H1 (cell line): ENCODE measurements at regions not wholly inside any gene's neighbourhood (a gene's known extent, or its start where the extent isn't known, plus 50 kb on each side); places are given as distances from the start of the nearest gene placed in this dataset.

ENCODE experiments used
- BCL11A ChIP-seq, 2 experiments: IDR thresholded peaks; one replicate each; pipeline ENCODE4 v1.6.1; 2011; ENCODE audit warnings: low read depth in 2 of 2, low read length in 2 of 2, mild to moderate bottlenecking in 2 of 2
- CBX8 ChIP-seq: fragments of 300-800, 300-1000 bp; sonication (generic); IDR thresholded peaks from 2 replicates; pipeline ENCODE4 v1.7.1; 2016; ENCODE audit warnings: low read depth, low read length, borderline replicate concordance
- CREB1 ChIP-seq: IDR thresholded peaks from 2 replicates; pipeline ENCODE4 v1.6.1; 2012; ENCODE audit warnings: inconsistent platforms
- EP300 ChIP-seq, 2 experiments: IDR thresholded peaks; 1 replicate in 1 of 2; 2 replicates in 1 of 2; pipeline ENCODE4 v1.6.1; 2011 to 2012; ENCODE audit warnings: low read depth in 2 of 2, low read length in 2 of 2, mild to moderate bottlenecking in 2 of 2, borderline replicate concordance in 1 of 2, inconsistent platforms in 1 of 2, moderate library complexity in 1 of 2
- FOSL1 ChIP-seq: IDR thresholded peaks from 2 replicates; pipeline ENCODE4 v1.6.1; 2011; ENCODE audit warnings: mild to moderate bottlenecking, low read depth, low read length, moderate library complexity; ENCODE audit not compliant: insufficient read depth
- HDAC6 ChIP-seq: IDR thresholded peaks from one replicate; pipeline ENCODE4 v1.7.1; 2012; ENCODE audit warnings: low read depth, mild to moderate bottlenecking, inconsistent platforms, low read length, moderate library complexity
- JUN ChIP-seq: IDR thresholded peaks from 2 replicates; pipeline ENCODE4 v1.6.1; 2011; ENCODE audit warnings: low read depth, mild to moderate bottlenecking, improper control_type of control experiment, low read length
- RAD21 ChIP-seq, 2 experiments: IDR thresholded peaks in 1 of 2; conservative IDR thresholded peaks in 1 of 2; 2 replicates each; pipeline ENCODE4 v1.6.1; 2011; ENCODE audit warnings: low read depth in 2 of 2, low read length in 2 of 2, improper control_type of control experiment in 1 of 2, inconsistent platforms in 1 of 2, mild to moderate bottlenecking in 1 of 2, moderate library complexity in 1 of 2
- SUZ12 ChIP-seq: fragments of 200-600 bp; sonication (generic); IDR thresholded peaks from 2 replicates; pipeline ENCODE4 v1.6.1; 2012; ENCODE audit warnings: mild to moderate bottlenecking, inconsistent platforms, low read length, moderate library complexity, mixed read lengths
- ZNF274 ChIP-seq: IDR thresholded peaks from 2 replicates; pipeline ENCODE4 v1.7.0; 2012; ENCODE audit warnings: low read length, borderline replicate concordance; ENCODE audit errors: extremely low read depth
- TF ChIP-seq, protein P1 (sequence below): fragments of 300-600 bp; sonication (generic); IDR thresholded peaks from 2 replicates; pipeline ENCODE4 v1.7.1; 2012; ENCODE audit warnings: low read length, moderate library complexity, mild to moderate bottlenecking, inconsistent platforms; ENCODE audit not compliant: insufficient replicate concordance
- TF ChIP-seq, protein P2 (sequence below): IDR thresholded peaks from 2 replicates; pipeline ENCODE4 v1.6.1; 2011; ENCODE audit warnings: low read depth, mild to moderate bottlenecking, low read length; ENCODE audit not compliant: insufficient read depth

GRCh38 chr6:85372915-85373270 lies 77.0 kb upstream of the NT5E start (continued):
- TF ChIP-seq, protein P1, sequence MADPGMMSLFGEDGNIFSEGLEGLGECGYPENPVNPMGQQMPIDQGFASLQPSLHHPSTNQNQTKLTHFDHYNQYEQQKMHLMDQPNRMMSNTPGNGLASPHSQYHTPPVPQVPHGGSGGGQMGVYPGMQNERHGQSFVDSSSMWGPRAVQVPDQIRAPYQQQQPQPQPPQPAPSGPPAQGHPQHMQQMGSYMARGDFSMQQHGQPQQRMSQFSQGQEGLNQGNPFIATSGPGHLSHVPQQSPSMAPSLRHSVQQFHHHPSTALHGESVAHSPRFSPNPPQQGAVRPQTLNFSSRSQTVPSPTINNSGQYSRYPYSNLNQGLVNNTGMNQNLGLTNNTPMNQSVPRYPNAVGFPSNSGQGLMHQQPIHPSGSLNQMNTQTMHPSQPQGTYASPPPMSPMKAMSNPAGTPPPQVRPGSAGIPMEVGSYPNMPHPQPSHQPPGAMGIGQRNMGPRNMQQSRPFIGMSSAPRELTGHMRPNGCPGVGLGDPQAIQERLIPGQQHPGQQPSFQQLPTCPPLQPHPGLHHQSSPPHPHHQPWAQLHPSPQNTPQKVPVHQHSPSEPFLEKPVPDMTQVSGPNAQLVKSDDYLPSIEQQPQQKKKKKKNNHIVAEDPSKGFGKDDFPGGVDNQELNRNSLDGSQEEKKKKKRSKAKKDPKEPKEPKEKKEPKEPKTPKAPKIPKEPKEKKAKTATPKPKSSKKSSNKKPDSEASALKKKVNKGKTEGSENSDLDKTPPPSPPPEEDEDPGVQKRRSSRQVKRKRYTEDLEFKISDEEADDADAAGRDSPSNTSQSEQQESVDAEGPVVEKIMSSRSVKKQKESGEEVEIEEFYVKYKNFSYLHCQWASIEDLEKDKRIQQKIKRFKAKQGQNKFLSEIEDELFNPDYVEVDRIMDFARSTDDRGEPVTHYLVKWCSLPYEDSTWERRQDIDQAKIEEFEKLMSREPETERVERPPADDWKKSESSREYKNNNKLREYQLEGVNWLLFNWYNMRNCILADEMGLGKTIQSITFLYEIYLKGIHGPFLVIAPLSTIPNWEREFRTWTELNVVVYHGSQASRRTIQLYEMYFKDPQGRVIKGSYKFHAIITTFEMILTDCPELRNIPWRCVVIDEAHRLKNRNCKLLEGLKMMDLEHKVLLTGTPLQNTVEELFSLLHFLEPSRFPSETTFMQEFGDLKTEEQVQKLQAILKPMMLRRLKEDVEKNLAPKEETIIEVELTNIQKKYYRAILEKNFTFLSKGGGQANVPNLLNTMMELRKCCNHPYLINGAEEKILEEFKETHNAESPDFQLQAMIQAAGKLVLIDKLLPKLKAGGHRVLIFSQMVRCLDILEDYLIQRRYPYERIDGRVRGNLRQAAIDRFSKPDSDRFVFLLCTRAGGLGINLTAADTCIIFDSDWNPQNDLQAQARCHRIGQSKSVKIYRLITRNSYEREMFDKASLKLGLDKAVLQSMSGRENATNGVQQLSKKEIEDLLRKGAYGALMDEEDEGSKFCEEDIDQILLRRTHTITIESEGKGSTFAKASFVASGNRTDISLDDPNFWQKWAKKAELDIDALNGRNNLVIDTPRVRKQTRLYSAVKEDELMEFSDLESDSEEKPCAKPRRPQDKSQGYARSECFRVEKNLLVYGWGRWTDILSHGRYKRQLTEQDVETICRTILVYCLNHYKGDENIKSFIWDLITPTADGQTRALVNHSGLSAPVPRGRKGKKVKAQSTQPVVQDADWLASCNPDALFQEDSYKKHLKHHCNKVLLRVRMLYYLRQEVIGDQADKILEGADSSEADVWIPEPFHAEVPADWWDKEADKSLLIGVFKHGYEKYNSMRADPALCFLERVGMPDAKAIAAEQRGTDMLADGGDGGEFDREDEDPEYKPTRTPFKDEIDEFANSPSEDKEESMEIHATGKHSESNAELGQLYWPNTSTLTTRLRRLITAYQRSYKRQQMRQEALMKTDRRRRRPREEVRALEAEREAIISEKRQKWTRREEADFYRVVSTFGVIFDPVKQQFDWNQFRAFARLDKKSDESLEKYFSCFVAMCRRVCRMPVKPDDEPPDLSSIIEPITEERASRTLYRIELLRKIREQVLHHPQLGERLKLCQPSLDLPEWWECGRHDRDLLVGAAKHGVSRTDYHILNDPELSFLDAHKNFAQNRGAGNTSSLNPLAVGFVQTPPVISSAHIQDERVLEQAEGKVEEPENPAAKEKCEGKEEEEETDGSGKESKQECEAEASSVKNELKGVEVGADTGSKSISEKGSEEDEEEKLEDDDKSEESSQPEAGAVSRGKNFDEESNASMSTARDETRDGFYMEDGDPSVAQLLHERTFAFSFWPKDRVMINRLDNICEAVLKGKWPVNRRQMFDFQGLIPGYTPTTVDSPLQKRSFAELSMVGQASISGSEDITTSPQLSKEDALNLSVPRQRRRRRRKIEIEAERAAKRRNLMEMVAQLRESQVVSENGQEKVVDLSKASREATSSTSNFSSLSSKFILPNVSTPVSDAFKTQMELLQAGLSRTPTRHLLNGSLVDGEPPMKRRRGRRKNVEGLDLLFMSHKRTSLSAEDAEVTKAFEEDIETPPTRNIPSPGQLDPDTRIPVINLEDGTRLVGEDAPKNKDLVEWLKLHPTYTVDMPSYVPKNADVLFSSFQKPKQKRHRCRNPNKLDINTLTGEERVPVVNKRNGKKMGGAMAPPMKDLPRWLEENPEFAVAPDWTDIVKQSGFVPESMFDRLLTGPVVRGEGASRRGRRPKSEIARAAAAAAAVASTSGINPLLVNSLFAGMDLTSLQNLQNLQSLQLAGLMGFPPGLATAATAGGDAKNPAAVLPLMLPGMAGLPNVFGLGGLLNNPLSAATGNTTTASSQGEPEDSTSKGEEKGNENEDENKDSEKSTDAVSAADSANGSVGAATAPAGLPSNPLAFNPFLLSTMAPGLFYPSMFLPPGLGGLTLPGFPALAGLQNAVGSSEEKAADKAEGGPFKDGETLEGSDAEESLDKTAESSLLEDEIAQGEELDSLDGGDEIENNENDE, result no peak
- TF ChIP-seq HDAC6 (no peak), BCL11A (IDR thresholded peaks at IDR 0.05; ENCODE audit: low read depth in 2 of 2, low read length in 2 of 2) (no peak), SUZ12 (no peak), EP300 (IDR thresholded peaks at IDR 0.05; ENCODE audit: borderline replicate concordance in 1 of 2, low read depth in 2 of 2, low read length in 2 of 2) (no peak), CBX8 (no peak), RAD21 (IDR thresholded peaks at IDR 0.05 in 1 of 2, conservative IDR thresholded peaks at IDR 0.05 in 1 of 2; ENCODE audit: low read depth in 2 of 2, low read length in 2 of 2) (no peak), ZNF274 (no peak), CREB1 (no peak), FOSL1 (no peak), JUN (no peak)
- TF ChIP-seq, protein P2, sequence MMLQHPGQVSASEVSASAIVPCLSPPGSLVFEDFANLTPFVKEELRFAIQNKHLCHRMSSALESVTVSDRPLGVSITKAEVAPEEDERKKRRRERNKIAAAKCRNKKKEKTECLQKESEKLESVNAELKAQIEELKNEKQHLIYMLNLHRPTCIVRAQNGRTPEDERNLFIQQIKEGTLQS, result no peak
